Stimulated activated naive CD4-positive, alpha-beta T cell treated with Interleukin-2 at 50 U/mL for 16 hours (primary cell): ENCODE measurements at regions not wholly inside any gene's neighbourhood (a gene's known extent, or its start where the extent isn't known, plus 50 kb on each side); places are given as distances from the start of the nearest gene placed in this dataset.

Experiments used
- DNase-seq: peaks from one replicate; lab custom pipeline; 2025; lab: John Stamatoyannopoulos, UW

DNA sequence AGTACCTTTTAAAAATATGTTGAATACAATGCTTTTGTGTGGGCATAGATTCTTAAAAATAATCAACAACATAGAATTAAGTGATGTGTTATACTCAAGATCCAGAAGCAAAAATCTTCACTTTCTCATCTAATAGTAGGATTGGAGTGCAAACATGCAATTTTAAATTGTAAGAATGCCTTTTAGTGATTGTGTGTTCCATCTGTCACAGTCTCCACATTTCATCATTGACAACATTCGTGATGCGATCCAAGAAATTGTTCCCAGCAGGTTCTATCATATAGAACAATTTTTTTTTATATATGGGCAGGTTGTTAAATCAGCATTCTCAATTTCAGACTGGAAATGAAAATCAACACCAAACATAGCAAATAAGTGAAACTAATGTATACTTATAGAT lies 1671.8 kb upstream of the SLC39A10 start:
- no peak for DNase-seq

DNA sequence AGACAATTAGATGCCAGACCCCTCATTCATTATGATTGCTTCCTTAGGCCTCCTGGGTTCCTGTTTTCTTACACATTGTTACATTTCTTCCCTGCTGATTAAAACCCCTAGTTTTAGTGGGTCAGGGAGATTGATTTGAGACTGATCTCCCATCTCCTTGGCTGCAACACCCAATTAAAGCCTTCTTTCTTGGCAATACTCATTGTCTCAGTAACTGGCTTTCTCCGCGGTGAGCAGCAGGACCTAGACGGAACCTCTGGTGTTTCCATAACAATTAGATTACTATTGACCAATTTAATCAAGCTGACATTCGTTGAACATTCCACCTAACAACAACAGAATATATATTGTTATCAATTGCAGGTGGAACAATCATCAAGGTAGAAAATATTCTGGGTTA lies 1676.4 kb upstream of the SLC39A10 start:
- no peak for DNase-seq

DNA sequence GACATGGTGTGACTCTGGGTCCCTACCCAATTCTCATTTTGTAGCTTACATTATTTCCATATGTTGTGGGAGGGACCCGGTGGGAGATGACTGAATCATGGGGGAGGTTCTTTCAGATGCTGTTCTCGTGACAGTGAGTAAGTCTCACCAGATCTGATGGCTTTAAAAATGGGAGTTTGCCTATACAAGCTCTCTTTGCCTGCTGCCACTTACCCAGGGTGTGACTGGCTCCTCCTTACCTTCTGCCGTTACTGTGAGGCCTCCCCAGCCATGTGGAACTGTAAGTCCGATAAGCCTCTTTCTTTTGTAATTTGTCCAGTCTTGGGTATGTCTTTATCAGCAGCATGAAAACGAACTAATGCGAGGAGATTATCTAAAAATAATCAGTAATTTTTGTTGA lies 1683.2 kb upstream of the SLC39A10 start:
- no peak for DNase-seq

DNA sequence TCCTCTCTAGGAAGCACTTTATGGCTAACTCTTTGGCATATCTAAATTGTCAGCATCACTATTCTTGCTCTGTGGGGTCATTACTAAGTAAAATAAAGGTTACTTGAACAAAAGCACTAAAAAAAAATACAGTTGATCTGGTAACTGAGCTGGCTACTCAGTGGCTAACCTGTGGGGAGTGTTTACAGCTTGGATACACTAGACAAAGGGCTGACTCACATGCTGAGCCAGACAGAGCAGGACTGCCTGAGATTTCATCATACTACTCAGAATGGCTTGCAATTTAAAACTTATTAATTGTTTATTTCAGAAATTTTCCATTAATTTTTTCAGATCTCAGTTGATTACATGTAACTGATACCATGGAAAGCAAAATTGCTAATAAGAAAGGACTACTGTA lies 1690.4 kb upstream of the SLC39A10 start:
- no peak for DNase-seq

DNA sequence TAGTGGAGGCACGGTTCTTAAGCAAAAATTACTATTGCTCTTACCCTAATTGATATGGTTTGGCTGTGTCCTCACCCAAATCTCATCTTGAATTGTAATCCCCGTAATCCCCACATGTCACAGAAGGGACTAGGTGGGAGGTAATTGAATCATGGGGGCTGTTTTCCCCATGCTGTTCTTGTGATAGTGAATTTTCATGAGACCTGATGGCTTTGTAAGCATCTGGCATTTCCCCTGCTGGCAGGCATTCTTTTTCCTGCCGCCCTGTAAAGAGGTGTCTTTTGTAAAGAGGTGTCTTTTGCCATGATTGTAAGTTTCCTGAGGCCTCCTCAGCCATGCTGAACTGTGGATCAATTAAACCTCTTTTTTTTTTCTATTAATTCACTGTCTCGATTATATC lies 1691.8 kb upstream of the SLC39A10 start:
- no peak for DNase-seq

DNA sequence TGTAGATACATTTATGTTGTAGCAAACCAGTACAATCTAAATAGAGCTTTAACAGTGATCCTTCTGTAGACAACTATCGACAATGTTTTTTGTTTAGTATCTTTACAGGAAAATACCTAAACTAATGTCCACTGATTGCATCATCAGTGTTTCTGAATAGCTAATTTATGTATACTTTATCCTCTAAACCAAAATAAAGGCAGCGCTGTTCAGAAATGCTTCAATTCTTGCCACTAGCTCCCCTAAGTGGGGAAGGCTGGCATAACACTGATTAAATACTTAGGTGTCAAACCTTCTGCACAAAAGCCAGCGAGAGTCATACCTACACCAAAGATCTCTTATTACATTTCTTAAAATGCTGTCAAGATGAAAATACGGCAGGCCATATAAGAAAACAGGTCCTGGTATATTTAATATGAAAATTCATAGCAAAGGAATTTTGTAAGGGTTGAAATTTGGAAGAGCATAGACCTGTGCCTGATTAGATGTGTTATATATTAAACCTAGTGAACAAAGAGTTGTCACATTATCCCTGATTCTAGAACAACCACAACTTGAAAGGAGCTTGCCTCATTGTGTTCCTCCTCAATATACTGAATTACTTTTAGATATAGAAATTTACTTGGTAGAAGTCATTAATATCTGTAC lies 1693.4 kb upstream of the SLC39A10 start:
- DNase-seq = no peak

DNA sequence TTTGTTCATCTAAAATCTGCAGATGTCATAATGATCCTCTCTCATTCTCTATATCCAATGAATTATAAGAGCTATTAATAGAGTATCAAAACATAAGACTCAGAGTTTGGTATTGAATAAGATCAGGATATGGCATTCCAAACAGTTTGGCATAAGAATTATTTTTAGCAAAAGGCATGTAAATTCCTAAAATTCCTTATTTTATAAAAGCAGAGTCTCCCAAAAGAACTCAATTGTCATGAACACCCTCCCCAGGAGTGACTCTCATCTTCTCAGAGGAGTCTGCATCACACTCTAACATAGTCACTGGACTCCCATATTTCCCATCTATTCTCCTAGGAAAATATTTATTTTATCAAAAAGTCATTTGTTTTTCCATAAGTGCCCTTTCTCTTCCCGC lies 1710.2 kb upstream of the SLC39A10 start:
- no peak for DNase-seq

DNA sequence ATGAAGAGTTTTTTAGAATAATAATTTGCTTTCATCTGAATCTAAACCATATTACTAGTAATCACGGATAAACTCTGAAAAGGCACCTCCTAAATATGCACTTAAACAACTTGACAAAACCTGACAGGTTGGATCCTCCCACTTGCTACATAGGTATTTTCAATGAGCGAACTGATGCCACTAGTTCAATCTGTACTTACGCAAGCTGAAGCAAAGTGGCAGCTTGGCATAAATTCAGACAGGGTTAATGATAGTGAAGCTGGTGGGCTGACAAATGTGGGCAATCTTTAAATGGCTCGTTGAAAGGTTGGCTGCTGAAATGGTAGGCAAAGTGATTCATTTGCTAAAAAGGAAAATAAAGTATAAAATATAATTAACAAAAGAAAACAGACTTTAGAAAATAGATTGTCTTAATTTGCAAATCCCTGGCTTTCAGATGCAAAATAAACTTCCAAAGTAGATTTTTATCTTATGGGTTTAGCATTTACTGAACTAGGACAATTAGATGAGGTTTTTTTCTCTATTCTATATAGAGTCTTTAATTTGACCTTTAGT lies 1713.5 kb upstream of the SLC39A10 start:
- DNase-seq = no peak

DNA sequence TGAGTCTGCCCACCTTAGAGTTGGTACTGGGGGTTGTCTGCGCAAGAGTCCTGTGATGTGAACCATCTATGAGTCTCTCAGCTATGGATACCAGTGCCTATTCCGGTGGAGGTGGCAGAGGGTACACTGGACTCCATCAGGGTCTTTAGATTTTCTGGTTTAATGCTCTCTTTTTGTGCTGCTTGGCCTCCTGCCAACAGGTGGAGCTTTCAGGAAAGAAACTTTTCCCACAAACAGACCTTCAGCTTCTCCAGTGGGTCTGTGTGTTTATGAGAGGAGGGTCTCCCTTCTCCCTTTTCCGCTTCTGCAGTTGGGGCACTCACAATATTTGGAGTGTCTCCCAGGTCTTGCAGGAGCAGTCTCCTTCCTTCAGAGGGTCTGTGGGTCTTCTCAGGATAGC lies 1721.9 kb upstream of the SLC39A10 start:
- DNase-seq = no peak

DNA sequence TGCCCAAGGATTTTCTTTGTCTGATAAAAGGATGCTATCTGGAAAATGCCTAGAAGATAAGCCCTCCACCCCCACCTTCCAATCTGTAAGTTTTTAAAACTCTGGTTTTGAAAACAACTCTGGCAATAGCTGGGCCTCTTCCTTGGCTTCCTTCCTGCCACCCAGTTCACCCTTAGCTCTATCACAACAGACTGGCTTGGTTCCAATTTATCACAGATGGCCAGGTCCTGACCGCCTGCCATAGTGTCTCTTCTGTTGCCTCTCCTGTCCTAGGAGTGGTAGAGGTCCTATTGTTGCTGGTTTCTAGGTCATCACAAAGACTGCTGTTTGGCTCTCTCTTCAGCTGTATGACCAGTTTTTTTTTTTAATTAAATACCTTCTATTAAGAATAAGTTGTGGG lies 1727.9 kb upstream of the SLC39A10 start:
- no peak for DNase-seq

DNA sequence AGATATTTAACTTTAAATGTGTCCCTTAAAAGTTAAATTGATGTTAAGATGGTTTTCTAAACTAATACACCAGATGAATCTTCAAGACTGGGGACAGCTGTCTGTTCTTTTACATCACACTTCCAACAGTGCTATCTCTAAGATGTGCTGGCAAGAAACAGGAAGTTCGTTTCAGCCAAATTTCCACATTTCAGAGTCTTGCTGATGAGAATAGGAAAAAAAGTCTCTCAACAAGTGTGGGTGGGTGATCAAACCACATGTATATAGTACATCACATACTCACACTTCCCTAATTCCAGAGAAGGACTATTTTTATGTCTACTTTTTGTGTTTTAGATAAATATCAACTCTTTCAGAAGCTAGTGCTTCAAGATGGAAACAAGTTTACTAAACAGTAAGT lies 1712.8 kb upstream of the TMEFF2 start:
- DNase-seq = no peak

DNA sequence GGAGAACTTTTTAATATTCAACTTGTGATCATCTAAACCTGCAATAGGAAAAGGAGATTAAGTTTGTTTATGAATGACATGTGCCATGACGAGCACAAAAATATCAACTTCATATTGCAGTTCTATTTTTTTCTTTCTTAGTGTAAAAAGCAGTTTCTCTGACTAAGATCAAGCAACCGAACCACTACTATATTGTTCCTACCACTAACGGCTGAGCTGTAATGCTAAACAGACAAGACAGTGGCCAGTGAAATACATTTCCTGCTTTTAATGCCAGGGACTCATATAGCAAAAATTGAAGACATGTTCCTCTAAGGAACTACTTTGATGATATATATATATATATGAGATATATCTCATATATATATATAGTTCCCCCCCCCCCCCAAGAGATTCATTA lies 1705.6 kb upstream of the TMEFF2 start:
- DNase-seq = no peak

DNA sequence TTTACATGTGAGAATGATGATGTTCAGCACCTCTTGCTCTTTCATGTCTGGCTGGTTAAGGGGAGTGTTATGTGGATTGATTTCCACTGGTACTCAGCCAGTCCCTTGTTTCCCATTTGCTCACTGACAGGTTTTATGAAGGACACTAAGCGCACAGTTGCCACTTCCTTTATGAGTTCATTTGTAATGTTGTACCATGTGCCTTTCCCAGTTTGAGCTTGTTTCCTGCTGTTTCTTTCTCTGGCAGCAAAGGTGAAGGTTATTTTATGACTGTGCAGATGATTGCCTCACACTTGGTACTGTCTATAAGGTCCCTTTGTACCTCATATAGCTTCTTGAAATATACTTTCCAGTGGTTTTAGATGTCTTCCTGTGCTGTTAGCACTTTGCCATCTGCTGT lies 1700.5 kb upstream of the TMEFF2 start:
- no peak for DNase-seq

DNA sequence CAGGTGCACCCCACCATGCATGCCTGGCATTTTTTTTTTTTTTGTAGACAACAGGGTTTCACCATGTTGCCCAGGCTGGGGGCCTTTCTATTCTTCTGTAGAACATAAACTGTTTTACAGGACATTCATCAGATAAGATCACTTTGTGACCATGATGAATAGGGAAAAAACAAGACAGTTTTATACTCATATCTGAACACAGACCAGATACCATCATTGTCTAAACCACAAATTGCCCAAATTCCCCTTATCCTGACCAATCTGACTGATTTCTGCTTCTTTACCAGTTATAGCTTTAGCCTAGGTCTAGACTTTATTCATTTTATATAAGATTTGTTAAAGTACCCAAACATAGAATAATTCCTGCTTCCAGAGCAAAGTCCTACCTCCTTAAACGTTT lies 1699.3 kb upstream of the TMEFF2 start:
- DNase-seq = no peak

DNA sequence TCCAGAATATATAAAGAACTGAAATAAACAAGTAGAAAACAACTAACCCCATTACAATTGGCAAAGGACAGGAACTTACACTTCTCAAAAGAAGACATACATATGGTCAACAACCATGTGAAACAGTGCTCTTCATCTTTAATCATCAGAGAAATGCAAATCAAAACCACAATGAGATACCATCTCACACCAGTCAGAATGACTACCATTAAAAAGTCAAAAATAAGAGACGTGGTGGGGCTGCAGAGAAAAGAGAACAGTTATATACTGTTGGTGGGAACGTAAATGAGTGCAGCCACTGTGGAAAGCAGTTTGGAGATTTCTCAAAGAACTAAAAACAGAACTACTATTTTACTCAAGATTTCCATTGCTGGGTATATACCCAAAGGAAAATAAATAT lies 1696.3 kb upstream of the TMEFF2 start:
- DNase-seq = no peak

DNA sequence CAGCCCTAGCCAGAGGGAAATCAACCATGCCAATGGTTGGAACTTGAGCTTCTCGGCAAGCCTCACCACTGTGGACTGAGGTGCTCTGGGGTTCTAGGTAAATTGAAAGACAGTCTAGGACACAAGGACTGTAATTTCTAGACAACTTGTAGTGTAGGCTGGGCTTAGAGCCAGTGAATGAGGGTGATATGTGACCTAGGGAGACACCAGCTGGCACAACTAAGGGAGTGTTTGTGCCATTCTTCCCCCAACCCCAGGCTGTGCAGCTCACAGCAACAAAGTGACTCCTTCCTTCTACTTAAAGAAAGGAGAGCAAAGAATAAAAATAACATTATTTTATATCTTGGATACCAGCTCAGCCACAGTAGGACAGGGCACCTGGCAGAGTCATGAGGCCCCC lies 1690.7 kb upstream of the TMEFF2 start:
- DNase-seq = no peak

DNA sequence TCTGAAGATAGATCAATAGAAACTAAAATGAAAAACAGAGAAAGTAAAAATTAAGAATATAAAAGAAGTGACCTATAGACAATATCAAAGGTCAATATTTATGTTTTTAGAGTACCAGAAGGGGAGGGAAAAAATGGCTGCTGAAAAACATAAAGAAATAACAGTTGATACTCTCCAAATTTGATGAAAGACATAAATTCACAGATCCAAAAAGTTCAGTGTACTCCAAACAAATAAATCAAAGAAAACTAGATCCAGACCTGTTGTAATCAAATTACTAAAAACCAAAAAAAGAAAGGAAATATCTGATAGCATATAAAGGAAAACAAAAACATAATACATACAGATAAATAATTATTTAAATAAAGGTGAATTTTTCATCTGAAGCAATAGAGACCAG lies 1689.1 kb upstream of the TMEFF2 start:
- DNase-seq = no peak

DNA sequence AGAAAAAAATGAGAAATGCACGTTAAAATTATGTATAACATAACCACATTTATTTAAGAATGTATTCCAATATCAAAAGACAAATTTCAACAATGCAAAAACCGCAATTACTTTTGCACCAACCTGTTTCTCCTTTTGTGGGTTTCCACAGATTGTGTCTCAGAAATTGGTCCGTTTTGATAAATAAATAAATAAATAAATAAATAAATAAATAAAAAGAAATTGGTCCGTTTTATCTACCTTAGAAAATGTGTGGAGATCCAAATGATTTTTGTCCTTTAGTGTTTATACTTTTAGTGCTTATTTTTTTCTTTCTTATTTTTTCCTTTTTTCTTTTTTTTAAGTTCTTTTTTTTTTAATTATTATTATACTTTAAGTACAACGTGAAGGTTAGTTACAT lies 1682.2 kb upstream of the TMEFF2 start:
- no peak for DNase-seq

DNA sequence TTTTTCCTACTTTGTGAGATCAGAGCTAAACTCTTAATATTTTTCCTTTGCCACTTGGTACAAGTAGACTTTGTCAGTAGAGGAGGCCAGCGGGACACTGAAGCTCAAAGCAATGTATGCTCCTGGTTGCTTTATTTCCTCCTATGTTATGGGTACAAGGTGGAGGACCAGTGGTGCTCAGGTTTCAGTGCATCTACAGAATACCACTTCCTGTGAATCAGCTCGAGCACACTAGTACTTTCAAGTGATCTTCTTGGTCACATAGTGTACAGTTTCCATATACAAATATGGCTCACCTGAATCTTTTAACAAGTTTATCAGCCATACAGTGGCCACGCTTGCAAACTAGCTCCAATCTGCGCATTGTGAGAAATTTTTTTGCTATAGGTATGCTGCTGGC lies 1674.8 kb upstream of the TMEFF2 start:
- no peak for DNase-seq

DNA sequence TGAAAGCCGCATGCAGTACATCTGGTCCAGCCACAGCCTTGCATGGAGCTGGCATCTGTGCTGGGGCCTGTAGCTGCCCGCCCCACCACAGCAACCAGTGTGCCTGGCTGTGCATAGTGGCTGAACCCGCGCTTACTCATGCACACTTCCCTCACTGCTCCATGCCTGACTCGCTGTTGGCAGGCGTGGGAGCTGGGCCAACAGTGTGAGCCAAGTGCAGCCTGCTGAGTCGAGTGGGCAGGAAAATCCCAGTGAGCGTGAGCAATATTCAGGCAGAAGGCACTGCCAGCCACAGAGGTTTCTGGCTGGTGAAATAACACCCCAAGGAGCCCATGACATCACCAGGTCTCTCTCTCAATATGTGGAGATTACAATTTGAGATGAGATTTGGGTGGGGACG lies 1674.1 kb upstream of the TMEFF2 start:
- DNase-seq = no peak

DNA sequence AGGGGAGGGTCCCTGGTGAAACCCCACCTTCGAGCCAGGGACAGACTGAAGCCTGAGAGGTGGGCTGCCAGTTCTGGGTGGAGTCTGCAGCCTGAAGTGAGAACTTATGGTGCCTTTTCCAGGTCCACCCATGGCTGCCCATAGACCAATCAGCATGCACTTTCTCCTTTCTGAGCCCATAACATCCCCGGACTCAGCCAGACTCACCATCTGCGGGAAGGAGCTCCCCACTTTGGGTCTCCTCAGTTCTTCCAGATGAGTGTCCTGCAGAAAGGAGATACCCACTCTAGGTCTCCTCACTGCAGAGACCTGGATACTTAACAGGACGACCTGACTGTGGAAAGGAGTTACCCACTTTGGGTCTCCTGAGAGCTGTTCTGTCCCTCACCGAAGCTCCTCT lies 1673.4 kb upstream of the TMEFF2 start:
- DNase-seq = no peak

DNA sequence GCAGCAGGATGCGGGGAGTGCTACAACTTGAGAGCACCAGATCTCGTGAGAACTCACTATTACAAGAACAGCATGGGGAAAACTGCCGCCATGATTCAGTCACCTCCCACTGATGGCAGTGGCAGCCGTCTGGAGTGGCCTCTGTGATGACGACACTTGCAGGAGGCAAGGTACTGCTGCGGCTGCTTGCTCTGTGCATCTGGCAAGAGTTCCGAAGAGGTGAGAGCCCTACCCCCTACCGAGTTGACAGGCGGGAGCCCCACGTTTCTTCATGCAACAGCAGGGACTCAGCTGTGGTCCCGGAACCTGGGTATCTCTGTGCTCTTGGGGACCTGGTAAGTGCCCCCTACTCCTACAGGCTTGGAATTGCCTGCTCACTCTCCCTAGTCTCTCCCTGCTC lies 1672.7 kb upstream of the TMEFF2 start:
- DNase-seq = no peak

DNA sequence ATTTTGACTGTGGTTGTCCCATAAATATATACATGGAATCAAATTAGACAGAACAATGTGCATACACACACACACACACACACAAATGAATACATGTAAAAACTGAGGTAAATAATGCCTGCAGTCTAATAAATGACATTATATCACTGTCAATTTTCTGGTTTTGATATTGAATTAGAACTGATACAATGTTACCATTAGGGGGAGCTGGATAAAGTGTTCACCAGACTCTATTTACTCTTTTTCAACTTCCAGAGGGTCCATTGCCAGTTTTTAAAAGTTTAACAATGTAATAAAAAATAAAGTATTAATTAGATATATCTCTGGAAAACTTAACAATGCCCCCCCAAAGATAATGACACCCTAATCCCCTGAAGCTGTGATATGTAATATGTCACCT lies 1666.8 kb upstream of the TMEFF2 start:
- no peak for DNase-seq

DNA sequence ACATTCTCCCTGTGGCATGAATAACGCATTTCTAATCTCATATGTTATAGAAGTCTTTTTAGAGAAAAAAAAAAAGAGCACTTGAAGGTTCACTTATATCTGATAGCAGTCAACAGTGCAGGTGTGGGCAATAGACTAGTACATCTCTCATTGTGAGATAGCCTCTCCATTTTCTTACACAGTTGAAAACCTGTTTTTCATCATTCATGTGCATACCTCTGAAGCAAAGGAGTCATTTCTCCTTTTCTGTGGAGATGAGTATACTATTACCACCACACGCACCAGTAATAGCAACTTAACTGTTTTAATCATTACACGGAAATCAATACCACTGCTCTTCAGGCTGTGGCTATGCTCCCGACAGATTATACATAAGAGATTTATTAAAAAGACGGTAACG lies 1653.3 kb upstream of the TMEFF2 start:
- no peak for DNase-seq

DNA sequence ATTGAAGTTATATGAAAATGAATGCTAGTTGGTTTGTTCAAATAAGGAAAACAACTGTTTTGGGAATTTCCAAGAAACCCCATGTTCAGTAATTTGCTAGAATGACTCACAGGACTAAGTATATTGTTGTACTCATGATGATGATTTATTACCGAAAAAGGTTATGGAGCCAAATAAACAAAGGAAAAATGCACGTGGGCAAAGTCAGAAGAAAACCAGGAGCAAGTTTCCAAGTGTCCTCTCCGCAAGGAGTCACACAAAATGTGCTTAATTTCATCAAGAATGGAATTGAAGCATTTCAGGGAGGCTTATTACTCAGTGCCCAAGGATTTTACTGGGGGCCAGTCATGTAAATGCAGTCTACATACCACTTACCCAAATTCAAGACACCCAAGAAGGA lies 1652.4 kb upstream of the TMEFF2 start:
- DNase-seq = no peak
